Hematopoietic multipotent progenitor cell treated with erythropoietin and hydrocortisone succinate and interleukin-3 and kit ligand, for 6 days (in vitro differentiated cells): ENCODE measurements at regions not wholly inside any gene's neighbourhood (a gene's known extent, or its start where the extent isn't known, plus 50 kb on each side); places are given as distances from the start of the nearest gene placed in this dataset.
A peak's percentile ranks its signal among the peaks of the same experiment; 100 is the strongest.
"Not testable (repeated sequence)": the region's sequence is repeated elsewhere in the genome, so short reads cannot be mapped to it uniquely, and the experiment has no call there.

Experiments used
- DNase-seq: peaks from one replicate; pipeline ENCODE4 v3.0.0-alpha.2; 2015

GRCh38 chr10:3658766-3659165 is 126.2 kb downstream of the KLF6 start:
- DNase-seq: no peak

DNA sequence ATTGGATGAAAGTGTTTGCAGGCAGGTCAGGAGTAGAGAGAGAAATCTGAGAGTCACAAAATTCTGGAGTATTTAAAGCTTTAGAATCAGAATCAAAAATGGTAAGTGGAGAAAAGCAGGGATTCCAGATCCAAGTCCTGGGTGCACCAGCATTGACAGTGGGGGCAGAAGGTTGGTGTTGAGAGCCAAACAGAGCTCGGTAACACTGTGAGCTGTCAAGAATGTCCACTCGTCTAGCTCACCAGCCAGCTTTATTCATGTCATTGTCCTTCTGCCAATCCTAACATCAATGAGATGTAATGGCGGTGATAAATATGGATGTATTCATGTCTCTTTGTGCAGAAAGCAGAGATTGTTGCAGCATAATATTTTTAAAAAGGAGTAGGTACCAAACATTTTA is 128.8 kb downstream of the KLF6 start:
- no peak for DNase-seq

- peak; percentile 63 for DNase-seq
Observed at GRCh38 chr10:3655528-3655927, 129.5 kb downstream of the KLF6 start.

GRCh38 chr10:3654980-3655379 is 130.0 kb downstream of the KLF6 start:
- DNase-seq: no peak

DNA sequence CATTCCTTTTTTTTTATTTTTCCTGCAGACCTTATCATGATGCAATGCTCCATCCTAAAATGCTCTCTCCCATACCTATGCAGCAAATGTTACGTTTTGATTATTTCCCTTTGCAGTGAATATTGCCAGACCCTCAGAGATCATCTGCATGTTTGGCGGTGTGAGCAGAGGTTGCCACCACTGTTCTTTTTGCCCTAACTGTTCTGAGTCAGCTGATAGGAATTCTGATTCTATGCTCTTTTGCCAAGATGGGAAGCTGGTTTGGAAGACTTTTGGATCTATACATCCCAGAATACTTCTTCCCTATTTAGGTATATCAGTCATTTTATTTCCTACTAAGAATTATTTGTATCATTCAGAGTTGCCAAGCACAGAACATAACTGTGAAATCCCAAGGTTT is 130.5 kb downstream of the KLF6 start:
- no peak for DNase-seq

GRCh38 chr10:3653303-3653702 is 131.7 kb downstream of the KLF6 start:
- not testable (repeated sequence) for DNase-seq

DNA sequence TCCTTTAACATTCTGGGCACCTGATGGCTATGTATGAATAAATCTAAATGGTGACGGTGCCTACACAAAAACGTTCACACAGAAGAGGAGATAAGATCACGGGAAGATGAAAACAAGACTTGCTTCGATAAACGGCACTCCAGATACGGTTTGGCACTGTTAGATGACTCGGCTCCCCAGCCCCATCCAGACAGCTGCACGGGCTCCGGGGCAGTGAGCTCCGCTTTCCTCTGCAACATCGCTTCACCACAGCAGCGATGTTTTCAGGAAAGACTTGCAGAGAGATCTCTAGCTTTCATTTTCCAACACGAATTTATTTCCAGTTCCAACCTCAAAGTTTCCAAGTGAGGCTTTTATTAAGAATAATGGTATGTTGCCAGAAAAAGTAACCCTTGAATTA is 132.1 kb downstream of the KLF6 start:
- DNase-seq: peak; percentile 17

- no peak for DNase-seq
Observed at GRCh38 chr10:3651969-3652653, 132.9 kb downstream of the KLF6 start.

GRCh38 chr10:3648576-3648975 is 136.4 kb downstream of the KLF6 start:
- DNase-seq: no peak

DNA sequence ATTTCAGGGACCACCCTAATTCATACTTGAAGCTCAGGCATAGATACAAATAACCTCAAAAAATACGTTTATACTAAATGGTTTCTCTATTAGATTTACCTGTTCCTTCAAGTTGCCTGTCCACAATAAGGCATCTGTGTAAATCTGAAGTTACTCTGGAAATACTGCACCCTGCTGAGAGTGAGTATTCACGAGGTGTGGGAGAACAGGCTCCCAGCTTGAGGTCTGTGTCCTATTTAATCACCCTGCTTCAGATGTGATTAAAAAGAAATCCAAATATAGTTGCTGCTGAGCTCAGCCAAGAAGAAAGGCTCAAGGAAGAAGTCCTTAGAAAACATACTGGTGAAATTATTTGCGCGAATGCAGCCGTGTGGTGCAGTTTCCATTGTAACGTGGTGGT is 136.8 kb downstream of the KLF6 start:
- no peak for DNase-seq

DNA sequence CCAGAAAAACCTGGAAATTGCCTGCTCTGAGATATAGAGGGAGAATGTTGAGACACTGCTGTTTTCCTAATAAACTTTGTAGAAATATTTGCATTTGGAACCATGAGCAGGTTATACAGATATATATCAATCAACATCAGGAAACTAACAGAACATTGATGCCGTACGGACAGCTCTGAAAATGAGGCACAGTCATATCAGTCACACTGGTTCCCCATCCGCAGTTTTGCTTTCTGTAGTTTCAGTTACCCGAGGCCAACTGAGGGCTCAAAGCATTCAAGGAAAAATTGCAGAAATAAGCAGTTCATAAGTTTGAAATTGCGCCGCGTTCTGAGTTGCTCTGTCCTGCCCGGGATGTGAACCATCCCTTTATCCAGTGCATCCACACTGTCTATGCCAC is 137.9 kb downstream of the KLF6 start:
- DNase-seq: no peak

DNA sequence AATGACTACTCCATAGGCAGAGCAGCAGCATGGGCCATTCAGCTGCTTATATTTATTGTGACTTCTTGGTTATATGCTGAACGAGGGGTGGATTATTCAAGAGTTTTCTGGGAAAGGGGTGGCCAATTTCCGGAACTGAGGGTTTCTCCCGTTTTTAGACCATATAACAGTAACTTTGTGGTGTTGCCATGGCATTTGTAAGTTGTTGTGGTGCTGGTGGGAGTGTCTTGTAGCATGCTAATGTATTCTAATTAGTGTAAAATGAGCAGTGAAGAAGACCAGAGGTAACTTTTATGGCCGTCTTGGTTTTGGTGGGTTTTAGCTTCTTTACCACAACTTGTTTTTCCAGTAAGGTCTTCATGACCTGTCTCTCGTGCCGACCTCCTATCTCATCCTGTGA is 139.6 kb downstream of the KLF6 start:
- DNase-seq: no peak

DNA sequence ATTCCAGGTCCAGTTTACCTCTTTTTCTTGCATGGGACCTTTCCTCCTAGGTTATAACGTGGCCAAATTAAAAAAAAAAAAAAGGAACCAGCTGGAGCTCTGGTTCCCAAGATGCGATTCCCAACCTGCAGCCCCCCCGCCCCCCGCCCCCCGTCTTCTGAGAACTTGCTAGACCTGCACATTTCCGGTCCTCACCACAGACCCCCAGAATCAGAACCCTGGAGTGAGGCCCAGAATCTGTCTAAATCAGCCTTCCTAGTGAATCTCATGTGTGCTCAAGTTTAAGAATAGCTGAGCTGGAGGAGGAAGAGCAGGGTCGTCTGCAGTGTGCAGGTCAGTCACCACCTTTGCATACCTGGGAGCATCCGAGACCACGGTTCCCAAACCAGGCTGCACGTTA is 144.2 kb downstream of the KLF6 start:
- DNase-seq: no peak

DNA sequence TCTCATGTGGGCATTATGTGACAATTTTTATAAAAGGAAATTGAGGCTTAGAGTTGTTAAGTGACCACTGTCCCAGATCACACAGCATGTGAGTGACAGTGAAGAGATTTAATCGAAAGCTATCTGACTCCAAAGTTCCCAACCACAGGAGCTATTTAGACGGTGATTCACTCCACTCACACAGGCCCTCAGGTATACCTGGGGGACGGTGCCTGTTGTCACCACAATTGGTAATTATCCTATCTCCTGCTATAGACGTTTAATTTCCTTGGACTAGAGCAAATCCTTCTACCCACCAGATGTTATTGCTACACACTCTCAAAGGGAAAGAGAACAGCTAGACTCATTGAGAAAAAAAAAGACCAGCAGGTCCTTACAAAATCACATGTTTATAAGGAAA is 145.5 kb downstream of the KLF6 start:
- DNase-seq: no peak

DNA sequence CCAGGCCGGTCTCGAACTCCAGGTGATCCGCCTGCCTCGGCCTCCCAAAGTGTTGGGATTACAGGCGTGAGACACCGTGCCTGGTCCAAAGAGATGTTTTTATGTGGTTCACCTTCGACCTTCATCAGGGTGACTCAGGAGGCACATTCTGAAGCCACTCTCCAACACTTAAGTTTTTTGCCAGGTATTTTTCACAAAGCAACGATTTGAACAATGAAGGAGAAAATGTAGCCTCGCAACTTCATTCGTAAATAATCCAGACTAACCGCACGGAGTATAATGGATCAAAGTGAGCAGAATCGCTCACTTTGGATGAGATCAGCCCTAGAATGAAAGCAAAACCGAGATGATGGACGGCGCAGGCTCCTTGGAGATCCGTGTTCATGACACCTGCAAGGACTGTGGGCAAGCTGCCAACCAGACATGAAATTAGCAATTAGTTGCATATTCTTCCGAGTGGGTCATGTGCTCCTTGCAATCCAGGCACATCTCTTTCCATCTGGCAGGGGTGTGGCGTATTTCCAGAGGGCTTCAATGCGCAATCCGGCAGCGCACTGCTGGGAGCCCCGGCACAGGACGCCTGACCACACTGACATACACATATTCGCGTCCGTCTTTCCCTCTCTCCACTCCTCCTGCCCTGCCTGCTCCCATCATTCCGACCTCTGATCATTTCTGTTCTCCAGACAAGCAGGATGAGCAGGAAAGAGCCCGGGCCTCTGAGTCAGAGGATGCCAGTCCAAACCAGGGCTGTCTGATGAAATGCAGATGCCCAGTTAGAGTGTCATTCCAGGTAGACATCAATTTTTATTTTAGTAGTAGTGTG is 148.4 kb downstream of the KLF6 start:
- DNase-seq: no peak

- no peak for DNase-seq
Observed at GRCh38 chr10:3635697-3636096, 149.3 kb downstream of the KLF6 start.

- no peak for DNase-seq
Observed at GRCh38 chr10:3635211-3635671, 149.8 kb downstream of the KLF6 start.

DNA sequence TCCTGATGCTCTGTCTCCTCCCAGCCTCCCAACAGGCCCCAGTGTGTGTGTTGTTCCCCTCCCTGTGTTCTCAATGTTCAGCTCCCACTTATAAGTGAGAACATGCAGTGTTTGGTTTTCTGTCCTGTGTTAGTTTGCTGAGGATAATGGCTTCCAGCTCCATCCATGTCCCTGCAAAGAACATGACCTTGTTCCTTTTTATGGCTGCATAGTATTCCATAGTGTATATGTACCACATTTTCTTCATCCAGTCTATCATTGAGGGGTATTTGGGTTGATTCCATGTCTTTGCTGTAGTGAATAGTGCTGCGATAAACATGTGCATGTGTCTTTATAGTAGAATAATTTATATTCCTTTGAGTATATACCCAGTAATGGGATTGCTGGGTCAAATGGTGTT is 150.4 kb downstream of the KLF6 start:
- not testable (repeated sequence) for DNase-seq

- no peak for DNase-seq
Observed at GRCh38 chr10:3631701-3632330, 153.2 kb downstream of the KLF6 start.

DNA sequence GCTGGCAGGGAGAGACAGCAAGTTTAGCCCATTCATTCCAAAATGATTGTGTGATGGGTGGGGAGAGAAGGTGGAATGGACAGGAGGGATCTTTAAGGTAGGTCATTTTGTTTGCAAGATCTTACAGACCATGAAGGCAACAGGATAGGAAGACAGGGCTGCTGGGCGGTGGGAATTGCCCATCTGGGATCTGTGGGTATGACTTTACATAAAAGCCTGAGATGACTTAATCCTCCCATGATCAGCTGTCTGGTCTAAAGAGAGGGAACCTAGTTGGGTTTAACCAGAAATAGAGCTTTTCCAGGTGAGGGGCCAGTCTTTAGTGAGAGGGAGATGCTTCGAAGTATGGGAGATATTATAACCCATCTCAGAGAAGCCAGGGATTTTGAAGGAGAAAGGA is 153.7 kb downstream of the KLF6 start:
- DNase-seq: no peak

GRCh38 chr10:3625959-3626751 is 158.9 kb downstream of the KLF6 start:
- no peak for DNase-seq

DNA sequence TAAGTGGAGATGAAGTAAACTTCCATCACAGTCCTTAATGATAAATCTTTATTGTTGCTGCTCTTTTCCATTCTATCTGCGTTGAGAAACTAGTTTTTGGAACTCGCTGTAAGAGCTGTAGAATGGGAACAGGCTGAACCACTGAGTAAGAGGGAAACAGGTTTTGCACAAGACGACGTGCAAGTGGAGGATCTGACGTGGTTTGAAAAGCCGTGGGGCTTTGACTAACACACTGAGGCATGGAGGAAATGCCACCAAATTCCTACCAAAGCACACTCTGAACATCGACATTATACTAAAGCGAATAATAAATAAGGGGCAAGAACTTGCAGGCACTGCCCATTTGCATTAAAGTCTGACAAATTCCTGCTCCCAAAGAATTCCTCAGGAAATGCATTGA is 160.6 kb downstream of the KLF6 start:
- no peak for DNase-seq

DNA sequence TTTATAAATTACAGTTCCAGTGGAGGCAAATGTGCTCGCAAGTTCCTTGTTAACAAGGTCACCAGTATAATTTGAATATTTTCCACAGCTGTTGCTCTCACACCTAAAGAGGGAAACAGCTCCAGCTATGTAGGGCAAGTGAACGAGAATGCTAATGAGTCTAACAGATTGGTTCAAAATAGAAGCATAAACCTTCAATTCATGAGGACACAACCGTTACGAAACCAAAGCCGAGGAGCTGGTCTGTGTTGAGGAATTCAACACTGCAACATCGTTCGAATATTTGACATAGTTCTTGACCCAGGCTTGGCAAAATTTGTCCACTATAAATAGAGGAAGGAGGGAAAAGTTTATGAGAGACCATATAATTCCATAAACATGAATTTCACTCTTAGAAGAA is 161.3 kb downstream of the KLF6 start:
- DNase-seq: no peak
